Stimulated activated CD8-positive, alpha-beta memory T cell treated with anti-CD3 and anti-CD28 coated beads, Interleukin-12 subunit alpha, Interleukin-12 subunit beta, amount 100 ng/mL, for 1 hour (primary cell): ENCODE measurements at regions not wholly inside any gene's neighbourhood (a gene's known extent, or its start where the extent isn't known, plus 50 kb on each side); places are given as distances from the start of the nearest gene placed in this dataset.

Experiments used
- DNase-seq: peaks from one replicate; pipeline ENCODE4 v3.0.0-alpha.2; 2020; ENCODE audit warnings: low read depth

DNA sequence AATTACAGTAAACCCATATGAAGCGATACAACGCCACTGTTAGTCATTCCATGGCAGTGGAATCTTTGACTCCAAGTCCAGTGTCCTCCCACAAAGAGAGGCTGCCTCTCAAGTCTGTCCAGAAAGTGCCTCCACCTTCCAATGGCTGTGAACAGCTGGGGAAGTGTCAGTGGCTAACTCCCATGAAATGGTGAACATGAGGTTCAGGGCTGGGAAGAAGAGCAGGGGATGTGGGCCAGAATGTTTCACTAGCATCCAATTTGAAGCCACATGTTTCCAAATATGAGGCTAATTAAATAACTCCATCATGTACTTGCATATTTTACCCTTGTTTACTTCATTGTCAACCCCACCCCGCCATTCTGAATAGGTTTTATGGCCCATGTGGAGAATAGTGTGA is 53.1 kb upstream of the CHST15 start:
- no peak for DNase-seq

DNA sequence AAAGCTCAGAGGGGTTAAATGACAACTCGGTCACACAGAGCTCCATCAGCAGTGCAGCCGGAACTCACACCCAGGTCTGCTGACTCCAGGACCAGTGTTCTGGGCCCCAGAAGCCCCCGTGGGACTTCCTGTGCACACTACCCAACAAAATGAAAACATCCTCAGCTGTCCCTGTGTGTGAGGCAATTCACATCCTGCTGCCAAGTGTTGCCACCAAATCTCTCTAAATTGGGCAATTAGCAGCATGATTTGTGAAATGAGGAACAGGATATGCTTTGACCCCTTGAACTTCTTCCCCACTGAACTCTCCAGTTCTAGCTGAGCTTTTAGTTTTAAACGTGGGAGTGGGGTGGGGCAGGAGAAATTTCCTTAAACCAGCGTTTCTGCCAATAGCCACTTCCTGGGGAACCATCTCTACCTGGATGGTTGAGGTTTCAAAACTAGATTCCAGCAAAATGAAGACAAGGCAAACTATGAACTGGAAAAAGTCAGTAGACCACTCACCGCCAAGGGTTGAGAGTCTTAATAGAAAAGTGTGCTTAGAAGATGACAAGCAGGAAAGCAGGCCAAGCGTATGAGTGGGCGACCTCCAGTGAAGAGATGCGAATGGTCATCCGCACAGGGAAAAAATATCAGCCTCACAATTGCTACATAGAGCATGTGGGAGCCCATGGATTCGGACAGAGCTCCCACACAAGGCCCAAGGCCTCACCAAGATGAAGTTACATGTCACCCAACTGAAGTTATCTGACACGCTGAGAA is 51.9 kb upstream of the CHST15 start:
- DNase-seq = no peak

GRCh38 chr10:124144536-124144935 is 51.1 kb upstream of the CHST15 start:
- DNase-seq = no peak

DNA sequence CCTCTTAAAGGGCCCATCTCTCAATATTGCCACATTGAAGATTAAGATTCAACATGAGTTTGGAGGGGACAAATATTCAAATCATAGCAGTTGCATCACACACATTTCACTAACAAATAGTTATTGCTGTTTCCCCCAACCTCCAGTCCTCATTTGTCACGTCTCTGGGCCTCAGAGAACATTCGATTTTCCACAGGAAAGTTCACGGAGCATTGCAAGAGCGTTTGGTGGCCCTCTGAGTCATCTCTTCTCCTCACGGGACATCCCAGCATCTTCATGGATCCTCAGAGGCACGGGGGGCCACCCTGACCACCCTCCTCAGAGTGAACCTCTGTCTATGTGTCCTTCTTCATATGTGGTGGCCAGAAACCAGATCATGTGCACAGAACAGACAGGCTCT is 50.3 kb upstream of the CHST15 start:
- DNase-seq = no peak
